SW 1271 (cell line): ENCODE measurements at regions not wholly inside any gene's neighbourhood (a gene's known extent, or its start where the extent isn't known, plus 50 kb on each side); places are given as distances from the start of the nearest gene placed in this dataset.
"Not testable (repeated sequence)": the region's sequence is repeated elsewhere in the genome, so short reads cannot be mapped to it uniquely, and the experiment has no call there.

Experiments used
- DNase-seq, 2 experiments: peaks; one replicate each; lab custom pipeline; 2025; lab: John Stamatoyannopoulos, UW

DNA sequence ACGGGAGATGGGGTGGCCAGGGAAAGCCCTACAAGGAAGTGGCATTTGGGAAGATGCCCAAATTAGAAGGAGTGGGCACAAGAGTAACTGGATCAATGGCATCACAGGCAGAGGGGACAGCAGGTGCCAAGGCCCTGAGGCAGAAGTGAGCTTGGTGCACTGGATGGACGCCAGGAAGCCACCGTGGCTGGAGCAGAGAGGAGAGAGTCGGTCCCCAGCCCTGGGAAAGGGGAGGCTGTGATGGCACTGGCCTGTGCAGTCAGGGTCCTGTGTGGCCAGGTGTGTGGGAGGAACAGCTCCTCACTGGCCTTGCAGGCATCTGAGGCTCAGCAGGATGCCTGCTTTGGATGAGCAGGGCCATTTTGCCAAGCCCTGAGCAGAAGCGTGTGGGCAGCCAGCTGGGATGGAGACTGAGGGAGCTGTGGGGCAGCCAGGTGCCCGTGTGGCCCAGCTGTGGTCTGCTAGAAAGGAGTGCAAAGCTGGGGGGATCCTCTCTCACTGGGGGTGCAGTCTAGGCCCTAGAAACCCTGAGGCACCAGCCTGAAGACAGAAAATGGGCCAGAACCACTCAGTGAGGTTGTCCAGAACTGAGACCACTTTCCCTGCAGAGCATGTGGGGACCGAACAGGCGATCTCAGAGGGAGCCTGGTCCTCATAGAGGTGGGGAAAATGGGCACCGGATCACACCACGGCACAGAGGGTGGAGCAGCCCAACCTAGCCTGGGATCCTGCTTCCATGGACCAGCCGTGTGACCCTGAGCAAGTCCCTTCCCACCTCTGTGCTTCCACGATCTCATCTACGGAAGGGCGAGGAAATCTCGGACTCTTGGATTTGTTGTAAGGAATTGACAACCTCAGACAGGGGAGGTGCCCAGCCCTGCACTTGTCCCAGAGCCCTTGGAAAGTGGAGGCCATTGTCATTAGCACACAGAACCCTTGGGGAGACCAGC, 78.6 kb upstream of the RTL6 start:
- no peak for DNase-seq

DNA sequence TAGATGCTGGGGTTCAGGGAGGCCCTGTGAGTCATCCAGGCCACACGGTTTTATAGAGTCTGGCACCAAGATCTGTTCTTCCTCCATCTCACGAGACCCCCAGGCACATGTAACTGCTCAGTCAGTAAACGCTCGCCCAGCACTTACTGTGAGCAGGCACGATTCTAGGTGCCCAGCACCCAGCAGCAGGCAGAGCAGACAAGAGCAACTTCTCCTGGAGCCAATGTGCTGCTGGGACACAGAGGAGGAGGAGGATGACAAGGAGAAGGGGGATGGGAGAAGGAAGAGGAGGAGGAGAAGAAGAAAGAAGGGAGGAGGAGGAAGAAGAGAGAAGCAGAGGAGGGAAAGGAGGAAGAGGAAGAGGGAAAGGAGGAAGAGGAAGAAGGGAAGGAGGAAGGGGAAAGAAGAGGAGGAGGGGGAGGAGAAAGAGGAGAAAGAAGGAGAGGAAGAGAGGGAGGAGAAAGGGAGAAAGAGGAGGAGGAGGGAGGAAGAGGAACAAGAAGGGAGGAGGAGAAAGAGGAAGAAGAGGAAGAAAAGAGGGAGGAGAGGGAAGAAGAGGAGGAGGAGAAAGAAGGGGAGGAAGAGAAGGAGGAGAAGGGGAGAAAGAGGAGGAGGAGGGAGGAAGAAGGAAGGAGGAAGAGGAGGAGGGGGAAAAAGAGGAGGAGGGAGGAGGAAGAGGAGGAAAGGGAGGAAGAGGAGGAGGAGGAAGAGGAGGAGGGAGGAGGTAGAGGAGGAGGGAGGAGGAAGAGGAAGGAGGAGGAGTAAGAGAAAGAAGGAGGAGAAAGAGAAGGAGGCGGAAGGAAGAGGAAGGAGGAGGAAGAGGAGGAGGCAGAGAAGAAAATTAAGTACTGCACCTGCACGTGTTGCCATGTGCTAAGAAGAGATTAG, 77.6 kb upstream of the RTL6 start:
- DNase-seq: no peak

DNA sequence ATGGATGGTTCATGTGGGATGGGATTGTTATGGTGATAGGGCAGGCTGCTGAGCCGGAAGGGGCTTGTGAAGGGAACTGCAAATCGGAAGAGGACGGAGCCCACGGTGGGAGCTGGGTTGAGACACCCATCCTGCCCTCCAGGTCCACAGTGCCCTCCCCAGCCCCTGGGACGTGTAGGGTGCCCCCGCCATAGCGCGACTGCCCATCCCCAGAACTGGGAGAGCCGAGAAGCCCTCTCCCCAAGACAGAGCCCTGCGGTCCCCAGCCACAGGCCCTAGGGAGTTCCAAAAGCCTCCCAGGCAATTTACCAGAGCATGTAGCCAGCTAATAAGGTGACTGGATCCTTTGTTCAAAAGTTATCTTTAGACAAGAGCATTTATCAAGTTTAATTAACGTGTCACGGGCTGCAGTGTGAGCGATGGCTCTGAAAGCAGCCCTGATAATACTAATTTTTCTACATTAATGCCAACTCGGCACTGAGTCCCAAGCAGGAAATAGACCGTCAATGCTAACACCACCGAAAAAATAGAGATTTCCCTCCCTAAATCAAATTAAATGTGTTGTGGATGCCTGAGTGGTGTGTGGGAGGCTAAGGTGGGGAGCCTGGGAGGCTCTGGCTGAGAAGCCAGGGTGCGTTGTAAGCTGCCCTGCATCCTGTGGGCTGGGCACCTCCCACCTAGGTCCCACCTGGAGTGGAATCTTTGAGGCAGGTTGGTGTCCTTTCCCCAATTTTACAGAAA, 76.8 kb upstream of the RTL6 start:
- no peak for DNase-seq

DNA sequence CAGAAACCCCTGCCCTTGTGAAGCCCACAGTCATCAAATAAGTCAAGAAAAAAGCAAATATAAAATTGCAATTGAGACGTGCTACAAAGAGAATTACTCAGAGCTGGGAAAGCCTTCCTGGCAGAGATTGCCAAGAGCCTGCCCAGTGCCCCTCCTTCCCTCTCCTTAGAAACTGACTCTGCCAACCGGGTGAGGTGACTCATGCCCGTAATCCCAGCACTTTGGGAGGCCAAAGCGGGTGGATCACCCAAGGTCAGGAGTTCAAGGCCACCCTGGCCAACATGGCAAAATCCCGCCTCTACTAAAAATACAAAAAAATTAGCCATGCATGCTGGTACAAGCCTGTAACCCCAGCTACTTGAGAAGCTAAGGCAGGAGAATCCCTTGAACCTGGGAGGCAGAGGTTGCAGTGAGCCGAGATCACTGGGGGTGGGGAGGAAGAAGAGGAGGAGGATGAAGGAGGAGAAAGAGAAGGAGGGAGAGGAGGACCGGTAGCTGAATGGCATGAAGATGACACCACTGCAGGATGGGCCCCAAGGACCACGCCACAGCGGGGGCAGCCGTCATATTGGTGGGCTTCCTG, 76.1 kb upstream of the RTL6 start:
- peak in 1 of 2 experiments; percentile 20 for DNase-seq

DNA sequence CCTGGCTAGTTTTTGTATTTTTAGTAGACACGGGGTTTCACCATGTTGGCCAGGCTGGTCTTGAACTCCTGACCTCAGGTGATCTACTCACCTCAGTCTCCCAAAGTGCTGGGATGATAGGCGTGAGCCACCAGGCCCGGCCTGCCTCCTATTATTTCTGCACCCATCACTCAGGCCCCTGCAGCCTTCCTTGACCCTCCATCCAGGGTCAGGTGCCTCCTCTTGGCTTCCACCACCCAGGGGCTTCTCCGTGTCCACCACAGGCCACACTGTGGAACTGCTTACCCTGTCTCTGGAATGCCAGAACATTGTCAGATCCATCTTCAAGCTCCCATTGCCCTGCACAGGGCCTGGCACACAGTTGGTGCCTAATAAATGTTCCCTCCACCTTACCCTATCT, 75.4 kb upstream of the RTL6 start:
- no peak for DNase-seq

DNA sequence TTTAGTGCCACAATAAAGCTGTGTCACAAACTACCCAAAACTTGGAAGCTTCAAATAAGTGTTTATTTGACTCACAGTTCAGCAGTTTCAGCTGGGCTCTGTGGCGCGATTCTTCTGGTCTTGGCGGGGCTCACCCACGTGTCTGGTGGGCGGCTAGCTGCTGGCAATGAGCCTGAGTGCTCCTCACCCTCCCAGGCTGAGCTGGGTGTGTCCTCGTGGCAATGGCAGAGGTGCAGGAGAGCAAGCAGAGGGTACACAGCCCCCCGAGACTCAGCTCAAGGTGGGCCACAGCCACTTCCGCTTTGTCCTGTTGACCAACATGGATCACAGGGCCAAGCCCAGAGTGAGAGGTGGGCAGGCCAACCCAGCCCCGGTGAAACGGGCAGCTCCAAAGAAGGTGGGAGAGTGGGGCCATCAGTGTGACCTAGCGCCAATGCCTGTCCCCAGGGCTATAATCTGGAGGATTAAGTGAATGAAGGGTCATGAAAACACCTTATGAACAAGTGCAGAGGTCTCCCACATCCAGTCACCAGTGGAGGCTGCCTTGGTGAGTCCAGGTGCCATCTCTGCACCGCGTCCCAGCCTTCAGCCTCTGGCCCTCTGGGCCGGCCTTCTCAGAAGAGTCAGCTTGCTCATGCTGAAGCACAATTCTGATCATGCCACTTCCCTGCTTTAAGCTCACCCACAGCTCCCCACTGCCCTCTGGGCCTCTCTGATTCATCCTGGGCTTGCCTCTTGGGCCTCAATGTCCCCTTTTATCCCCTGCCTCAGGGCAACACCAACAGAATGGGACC, 74.6 kb upstream of the RTL6 start:
- no peak for DNase-seq

DNA sequence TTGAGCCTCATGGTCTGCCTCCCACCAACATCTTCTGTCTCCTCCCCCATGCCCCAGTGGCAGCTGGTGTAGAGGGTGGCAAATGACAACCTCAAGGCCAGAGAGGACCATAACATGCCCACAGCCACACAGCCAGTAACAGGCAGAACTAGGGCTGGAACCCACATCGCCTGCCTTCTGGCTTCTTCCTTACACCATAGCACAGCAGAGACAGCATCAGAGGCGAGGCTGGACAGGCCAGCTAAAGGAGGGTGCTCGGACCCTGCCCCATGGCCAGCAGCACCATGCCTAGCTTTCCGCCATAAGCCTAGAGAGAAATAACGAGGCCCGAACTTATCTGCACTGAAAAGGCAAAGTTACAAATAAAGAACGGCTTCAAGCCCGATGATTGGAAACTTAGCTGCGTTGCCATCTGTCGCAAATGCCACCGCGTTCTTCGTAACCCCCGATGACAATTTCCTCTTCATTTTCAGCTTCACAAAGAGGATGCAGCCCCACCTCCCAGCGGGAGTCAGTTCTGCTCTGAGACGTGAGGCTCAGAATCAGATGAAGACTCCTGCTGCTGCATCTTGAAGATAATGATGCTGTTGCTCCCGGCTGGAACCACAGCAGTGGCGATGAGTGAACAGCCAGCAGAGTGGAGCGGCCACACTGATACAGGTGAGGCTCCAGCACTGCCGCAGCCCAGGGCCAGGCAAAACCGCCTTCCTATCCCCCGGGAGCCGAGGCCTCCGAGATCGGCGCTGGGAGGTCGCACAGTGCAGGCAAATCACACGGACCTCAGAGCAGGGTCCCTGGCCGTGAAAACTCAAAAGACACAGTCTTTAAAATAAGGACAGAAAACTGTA, 73.8 kb upstream of the RTL6 start:
- DNase-seq: no peak

DNA sequence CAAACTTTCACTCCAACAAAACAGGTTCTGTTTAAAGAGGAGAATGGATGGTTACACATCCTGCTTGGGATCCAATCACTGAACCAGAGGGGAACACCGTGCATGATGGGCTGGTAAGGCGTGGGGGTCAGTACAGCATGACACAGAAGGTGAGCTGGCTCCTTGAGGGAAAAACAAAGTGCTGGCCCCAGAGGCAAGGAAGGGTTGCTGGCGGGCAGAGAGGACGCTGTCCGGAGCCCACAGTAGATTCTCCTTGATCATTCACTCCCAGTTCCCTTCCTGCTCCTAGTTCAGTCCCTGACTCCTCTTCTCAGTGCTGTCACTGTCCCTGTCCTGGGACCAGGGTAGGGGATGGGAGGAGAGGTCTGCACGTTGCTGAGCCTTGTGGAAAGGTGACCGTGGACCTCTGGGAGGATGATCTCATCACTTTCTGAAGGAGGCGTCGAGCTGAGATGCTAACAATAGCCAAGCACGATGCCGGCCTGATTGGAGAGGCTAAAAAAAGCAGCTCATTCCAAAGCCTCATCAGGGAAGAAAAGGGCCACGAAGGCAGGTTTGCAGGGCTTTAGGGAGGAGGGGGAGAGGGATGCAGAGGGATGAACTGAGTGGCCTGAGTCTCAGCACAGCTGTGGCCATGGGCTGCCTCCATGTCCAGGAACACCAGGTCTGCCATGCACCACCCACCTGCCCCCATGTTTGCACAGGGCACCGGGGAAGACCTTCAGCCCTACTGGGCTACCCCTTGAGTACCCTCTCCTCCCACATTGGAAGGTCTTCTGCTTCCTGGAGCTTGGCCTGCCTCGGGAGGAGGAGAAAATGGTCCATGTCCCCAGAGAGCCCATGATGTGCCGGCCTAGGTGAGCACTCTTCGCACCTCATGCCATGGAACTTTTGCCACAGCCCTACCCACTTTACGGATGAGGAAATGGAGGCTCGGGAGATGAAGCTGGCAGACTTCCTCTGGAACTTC, 72.7 kb upstream of the RTL6 start:
- no peak for DNase-seq

DNA sequence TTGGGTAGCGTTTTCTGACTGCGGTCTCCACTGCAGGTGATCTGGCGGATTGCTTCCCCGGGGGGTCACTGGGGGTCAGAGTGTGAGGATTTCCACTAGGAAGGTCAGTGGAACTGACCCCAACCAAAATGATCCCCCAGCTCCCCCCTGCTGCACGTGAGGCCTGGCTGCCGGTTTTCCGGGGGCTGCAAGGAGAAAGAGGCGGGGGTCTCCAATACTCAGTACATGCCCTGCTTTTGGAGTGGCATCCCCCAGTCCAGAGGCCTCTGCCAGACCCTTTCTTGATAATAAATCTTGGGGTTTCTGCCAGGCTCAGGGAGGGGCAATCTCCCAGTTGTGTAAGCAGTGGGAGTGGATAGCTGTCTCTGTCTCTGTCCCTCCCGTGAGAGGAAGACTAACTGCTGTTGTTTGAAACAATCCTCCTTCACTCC, 71.5 kb upstream of the RTL6 start:
- DNase-seq: no peak

DNA sequence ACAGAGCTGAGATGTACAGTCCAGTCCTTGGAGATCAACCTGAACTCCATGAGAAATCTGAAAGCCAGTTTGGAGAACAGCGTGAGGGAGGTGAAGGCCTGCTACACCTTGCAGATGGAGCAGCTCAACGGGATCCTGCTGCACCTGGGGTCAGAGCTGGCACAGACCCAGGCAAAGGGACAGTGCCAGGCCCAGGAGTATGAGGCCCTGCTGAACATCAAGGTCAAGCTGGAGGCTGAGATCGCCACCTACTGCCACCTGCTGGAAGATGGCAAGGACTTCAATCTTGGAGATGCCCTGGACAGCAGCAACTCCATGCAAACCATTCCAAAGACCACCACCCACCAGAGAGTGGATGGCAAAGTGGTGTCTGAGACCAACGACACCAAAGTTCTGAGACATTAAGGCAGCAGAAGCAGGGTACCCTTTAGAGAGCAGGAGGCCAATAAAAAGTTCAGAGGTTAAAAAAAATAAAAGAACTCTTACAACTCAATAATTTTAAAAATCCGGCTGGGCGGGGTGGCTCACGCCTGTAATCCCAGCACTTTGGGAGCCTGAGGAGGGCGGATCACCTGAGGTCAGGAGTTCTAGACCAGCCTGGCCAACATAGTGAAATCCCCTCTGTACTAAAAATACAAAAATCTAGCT, 69.9 kb upstream of the RTL6 start:
- peak in 1 of 2 experiments; percentile 10 for DNase-seq

DNA sequence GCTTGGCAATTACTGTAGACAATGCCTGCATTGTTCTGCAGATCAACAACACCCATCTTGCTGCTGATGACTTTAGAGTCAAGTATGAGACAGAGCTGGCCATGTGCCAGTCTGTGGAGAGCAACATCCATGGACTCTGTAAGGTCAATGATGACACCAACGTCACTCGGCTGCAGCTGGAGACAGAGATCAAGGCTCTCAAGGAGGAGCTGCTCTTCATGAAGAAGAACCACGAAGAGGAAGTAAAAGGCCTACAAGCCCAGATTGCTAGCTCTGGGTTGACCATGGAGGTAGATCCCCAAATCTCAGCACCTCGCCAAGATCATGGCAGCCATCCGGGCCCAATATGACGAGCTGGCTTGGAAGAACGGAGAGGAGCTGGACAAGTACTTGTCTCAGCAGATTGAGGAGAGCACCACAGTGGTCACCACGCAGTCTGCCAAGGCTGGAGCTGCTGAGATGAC, 69.4 kb upstream of the RTL6 start:
- not testable (repeated sequence) for DNase-seq

DNA sequence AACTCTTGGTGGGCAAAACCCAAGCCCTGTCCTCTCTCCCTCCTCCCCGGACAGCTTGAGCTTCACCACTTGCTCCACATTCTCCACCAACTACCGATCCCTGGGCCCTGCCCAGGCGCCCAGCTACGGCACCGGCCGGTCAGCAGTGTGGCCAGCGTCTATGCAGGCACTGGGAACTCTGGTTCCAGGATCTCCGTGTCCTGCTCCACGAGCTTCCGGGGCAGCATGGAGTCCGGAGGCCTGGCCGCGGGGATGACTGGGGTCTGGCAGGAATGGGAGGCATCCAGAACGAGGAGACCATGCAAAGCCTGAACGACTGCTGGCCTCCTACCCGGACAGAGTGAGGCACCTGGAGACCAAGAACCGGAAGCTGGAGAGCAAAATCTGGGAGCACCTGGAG, 68.9 kb upstream of the RTL6 start:
- no peak for DNase-seq

DNA sequence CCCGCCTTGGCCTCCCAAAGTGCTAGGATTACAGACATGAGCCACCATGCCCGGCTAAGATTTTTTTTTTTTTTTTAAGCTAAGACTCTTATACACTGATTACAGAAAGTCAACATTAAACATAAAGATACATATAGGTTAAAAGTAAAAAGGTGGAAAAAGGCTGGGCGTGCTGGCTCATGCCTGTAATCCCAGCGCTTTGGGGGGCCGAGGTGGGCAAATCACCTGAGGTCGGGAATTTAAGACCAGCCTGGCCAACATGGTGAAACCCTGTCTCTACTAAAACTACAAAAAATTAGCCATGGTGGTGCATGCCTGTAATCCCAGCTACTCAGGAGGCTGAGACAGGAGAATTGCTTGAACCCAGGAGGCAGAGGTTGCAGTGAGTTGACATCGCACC, 64.6 kb upstream of the RTL6 start:
- not testable (repeated sequence) for DNase-seq

DNA sequence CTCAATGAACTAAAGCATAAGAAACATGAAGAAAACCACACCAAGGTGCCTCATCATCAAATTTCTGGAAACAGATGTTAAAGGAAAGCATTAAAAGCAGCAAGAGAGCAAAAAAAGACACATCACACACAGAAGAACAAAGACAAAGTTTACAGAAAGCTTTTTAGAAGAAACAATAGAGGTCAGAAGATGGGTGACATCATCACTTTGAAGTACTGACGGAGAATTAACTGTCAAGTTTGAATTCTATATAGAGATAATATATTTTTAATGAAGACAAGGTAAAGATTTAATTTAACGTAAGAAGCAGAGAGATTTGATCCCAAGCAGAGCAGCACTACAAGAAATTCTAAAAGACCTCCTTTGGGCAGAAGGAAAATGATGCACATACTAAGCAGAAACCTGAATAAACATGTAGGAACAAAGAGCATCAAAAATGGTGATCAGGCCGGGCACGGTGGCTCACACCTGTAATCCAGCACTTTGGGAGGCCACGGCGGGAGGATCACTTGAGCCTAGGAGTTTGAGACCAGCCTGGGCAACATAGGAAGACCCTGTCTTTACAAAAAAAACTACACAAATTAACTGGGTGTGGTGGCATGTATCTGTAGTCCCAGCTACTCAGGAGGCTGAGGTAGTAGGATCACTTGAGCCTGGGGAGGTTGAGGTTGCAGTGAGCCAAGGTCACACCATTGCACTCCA, 63.3 kb upstream of the RTL6 start:
- no peak for DNase-seq

DNA sequence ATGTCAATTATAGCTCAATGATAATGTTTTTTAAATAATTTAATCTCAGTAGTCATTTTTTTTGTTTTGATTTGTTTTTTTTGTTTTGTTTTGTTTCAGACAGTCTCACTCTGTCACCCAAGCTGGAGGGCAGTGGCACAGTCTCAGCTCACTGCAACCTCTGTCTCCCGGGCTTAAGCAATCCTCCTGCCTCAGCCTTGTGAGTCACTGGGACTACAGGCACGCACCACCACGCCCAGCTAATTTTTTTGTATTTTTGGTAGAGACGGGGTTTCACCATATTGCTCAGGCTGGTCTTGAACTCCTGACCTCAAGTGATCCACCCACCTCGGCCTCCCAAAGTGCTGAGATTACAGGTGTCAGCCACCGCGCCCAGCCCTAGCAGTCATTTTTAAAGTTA, 60.6 kb upstream of the RTL6 start:
- not testable (repeated sequence) for DNase-seq

DNA sequence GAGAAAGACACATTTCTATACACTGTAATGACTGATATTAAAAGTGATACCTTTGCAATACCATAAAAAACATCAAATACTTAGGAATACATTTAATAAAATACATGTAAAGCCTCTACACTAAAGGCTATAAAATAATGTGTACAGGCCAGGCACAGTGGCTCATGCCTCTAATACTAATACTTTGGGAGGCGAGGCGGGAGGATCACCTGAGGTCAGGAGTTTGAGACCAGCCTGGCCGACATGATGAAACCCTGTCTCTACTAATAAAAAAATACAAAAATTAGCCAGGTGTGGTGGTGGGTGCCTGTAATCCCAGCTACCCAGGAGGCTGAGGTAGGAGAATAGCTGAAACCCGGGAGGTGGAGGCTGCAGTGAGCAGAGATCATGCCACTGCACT, 59.8 kb upstream of the RTL6 start:
- DNase-seq: not testable (repeated sequence)

DNA sequence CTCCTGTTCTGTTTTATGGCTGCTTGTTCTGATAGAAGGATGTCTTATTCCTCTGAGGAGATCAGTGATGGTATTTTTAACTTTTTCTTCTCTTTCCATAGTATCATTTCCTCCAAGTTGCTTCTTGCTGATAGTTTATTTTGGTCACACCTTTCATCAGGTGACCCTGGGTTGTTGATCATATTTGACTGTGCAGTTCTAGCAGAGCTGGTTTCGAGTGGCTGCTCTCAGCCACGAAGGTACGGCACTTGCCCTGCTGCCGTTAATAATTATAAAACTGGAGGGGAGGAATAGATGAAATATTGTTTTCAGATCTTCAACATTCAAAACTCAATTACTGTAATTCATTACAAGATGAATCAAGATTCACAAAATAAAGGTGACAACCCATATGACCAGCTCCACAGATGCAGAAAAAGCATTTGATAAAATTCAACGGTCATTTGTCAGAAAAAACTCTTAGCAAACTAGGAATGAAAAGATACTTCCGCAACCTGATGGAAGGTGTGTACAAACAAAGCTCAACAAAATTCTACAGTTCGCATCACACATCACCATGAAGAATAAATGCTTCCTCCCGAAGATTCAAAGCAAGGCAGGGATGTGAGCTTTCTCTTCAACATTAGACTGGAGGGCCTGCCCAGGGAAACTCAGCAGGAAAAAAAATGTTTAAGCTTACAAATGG, 59.2 kb upstream of the RTL6 start:
- DNase-seq: no peak
